Vagina (tissue), 2 donors: ENCODE measurements at regions not wholly inside any gene's neighbourhood (a gene's known extent, or its start where the extent isn't known, plus 50 kb on each side); places are given as distances from the start of the nearest gene placed in this dataset.

ENCODE experiments used
- CTCF ChIP-seq, 3 experiments: fragments of 450-650 bp in 2 of 3; fragments of 200-600 bp in 1 of 3; sonication (generic) in 1 of 3; IDR thresholded peaks; one replicate each; pipeline ENCODE4 v1.5.1; 2017 to 2019; ENCODE audit warnings: antibody characterized with exemption in 3 of 3, mild to moderate bottlenecking in 2 of 3, moderate library complexity in 2 of 3
- POLR2A ChIP-seq, 2 donors: fragments of 450-650 bp; IDR thresholded peaks; one replicate each; pipeline ENCODE4 v1.6.1; 2017; ENCODE audit warnings: antibody characterized with exemption in 2 of 2, mild to moderate bottlenecking in 2 of 2, moderate library complexity in 2 of 2

DNA sequence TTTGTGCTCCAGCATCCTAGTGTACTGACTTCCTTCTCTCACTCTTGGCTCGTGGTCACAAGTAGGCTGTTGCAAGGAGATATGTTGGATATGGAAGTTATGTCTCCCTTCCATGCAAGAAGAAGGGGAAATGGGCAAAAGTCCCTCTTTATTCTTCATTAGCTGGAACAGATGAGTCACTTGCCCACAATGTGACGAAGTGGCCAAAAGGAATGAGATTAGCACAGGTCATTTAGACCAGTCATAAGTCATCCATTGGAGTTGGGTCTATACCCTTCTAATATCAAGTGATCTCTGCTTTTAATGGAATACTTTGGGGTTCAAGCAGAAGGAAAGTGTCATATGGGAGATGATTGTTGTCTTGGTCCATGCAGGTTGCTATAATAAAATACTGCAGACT lies 91.2 kb upstream of the NGF start:
- TF ChIP-seq POLR2A (IDR thresholded peaks at IDR 0.05), result no peak
- TF ChIP-seq CTCF (IDR thresholded peaks at IDR 0.05), result no peak
